AG20443 (cell line): ENCODE measurements at regions not wholly inside any gene's neighbourhood (a gene's known extent, or its start where the extent isn't known, plus 50 kb on each side); places are given as distances from the start of the nearest gene placed in this dataset.

Experiments
- DNase-seq: peaks from one replicate; pipeline ENCODE4 v3.0.0; 2012; ENCODE audit warnings: low spot score, mixed read lengths

DNA sequence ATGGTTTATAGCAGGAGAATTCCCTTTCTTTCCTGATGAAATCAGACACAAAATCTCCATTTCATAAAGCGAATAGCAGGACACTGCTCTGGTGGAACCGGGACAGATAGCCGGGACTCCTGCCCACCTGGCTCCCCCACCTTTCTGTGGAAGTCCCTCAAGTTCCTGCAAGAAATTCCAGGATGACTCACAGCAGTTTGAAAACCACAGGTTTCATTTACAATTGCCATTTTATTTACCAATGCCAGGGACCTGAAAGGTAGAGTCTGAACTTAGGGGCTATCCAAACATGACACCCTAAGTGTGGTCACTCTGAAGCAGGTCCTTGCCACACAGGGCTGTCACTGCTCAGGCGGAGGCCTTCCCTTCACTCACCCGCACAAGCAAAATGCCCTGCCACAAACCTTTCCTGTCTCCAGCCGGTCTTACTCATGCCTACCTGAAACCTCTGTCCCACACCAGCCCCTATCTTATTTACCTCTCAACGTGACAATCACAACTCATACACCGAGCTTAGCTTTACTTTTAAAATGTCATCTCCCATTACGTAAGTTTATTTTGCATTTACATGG, 63.3 kb upstream of the TAF1L start:
- DNase-seq: no peak

DNA sequence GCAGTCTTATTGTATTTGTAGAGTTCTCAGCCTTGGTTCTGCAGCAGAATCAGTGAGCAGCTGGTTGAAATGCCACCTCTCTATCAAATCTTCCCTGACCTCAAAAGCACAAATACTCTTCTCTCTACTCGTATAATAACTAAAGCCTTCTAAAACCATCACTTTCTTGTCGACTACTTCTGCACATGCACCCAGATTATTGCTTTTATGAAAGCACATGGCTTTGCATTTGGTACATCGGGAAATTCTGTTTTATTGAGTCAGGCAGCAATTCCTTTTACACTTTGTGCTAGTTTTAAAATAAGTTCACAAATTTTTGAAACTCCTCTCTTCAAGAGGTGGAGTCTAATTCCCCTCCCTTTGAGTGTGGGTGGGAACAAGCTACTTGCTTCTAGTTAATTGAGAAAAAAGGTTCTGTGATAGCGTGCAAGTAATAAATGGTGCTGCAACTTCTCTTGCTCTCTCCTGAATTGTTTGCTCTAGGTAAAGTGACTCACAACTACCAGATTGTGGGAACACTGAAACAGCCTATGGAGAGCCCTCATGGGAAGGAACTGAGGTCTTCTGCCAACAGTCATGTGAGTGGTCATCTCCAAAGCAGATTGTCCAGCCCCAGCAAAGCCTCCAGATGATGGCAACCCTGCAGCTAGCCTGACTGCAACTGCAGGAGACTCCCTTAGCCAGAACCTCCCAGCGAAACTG, 66.0 kb upstream of the TAF1L start:
- no peak for DNase-seq

- DNase-seq: no peak
These were observed 68.2 kb upstream of the TAF1L start for GRCh38 chr9:32703635-32704034.

DNA sequence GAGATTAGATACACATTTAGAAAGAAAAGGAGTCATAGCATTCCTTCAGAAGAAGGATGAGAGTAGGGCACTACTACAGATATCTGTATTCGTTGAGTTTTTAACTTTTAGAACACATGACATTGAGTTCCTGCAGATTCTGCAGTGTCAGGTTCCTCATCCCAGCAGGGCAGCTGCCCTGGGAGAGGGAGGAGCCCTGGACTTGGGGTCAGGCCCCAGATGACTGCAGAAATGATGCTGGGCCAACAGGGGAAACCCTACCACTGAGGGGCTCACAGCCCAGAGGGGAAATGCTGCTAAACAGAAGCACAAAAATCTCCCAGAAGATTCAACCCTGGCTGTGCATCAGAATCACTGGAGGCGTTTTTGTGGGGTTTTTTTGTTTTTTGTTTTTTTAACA, 68.9 kb upstream of the TAF1L start:
- no peak for DNase-seq

DNA sequence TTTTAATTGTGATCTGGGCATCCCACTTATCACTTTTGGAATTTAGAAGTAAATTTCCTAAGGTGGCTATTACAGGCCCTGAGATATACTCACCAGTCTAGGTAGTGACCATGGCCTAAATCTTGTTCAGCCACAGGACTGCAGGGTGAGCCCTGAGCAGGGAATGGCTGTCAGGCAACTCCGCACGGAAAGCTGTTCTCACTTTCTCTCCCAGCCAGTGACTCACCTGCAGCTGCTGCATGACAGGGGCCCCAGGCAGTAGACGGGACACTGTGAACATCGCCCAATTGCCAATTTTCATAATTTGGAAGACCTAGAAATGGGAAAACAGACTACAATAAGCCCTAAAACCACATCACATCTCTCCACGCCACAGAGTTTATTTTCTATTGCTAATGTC, 69.6 kb upstream of the TAF1L start:
- peak; percentile 23 for DNase-seq

DNA sequence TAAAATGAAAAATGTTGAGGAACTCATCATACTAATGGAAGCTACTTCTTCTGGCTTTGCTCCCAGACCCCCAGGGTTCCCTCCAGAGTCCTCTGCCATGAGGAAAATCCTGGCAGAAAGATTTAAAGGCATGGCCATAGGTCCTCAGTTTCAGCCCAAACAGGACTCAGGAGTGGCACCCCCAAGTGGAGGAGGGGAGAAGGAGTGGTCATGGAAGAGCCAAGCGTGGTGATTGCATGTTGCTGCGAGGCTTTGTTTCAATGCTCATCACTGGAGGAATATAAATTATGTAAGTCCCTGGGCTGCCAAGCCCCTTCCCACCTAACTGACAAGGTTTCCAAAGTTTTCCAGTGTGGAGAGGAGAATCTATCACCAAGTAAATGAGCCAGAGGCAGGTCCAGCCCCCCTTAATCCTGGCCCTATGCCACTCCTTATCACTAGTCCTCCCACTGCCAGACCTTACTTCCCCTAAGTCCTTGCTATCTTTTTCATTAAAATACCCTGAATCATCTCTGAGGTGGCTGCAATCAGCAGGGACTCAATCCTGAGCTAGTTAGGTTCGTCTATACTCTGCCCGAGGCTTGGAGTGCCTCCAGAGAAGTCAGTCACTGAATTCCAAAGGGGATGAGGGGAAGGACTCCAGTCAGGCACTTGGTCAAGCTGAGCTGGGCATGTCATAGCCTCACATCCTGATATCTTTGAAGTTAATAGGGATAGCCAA, 70.7 kb upstream of the TAF1L start:
- no peak for DNase-seq

- no peak for DNase-seq
These were observed 71.2 kb upstream of the TAF1L start for GRCh38 chr9:32706725-32707100.

- DNase-seq: no peak
These were observed 71.9 kb upstream of the TAF1L start for GRCh38 chr9:32707326-32707725.

- DNase-seq: no peak
These were observed 73.1 kb upstream of the TAF1L start for GRCh38 chr9:32708480-32709150.

- no peak for DNase-seq
These were observed 73.5 kb upstream of the TMEM215 start for GRCh38 chr9:32709871-32710270.

- DNase-seq: no peak
These were observed 66.9 kb upstream of the TMEM215 start for GRCh38 chr9:32716425-32716824.

GRCh38 chr9:32716955-32717543, 66.3 kb upstream of the TMEM215 start:
- DNase-seq: no peak

- no peak for DNase-seq
These were observed 60.6 kb upstream of the TMEM215 start for GRCh38 chr9:32722704-32723103.

DNA sequence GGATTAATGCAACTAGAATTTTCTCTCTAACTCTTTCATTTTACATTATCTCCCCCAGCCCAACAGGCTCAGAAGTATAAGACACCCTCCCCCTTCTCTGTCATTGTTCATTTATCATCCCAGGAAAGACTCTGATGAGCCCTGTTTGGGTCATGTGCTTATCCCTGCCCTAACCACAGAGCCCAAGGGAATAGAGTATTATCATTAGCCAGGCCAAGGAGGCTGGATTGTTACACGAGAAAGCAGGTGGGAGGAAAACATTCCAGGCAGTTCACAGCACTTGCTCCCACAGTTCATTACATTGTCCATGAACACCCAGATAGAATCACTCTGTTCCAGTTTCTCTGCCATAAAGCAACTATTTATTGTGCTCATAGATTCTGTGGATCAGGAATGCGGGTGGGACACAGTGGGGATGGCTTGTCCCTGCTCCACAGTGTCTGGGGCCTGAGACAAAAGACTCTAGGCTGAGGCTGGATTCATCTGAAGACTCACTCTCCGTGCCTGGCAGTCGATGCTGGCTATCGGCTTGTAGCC, 59.5 kb upstream of the TMEM215 start:
- DNase-seq: no peak

GRCh38 chr9:32725066-32725860, 58.1 kb upstream of the TMEM215 start:
- no peak for DNase-seq

- DNase-seq: no peak
These were observed 55.2 kb upstream of the TMEM215 start for GRCh38 chr9:32728181-32728580.
